ENCODE measurements at regions not wholly inside any gene's neighbourhood (a gene's known extent, or its start where the extent isn't known, plus 50 kb on each side); places are given as distances from the start of the nearest gene placed in this dataset.
A peak's percentile ranks its signal among the peaks of the same experiment; 100 is the strongest.

GRCh38 chr16:80375513-80375912 is 165.3 kb upstream of the DYNLRB2 start:
- Mint-ChIP-seq H3K36me3 (no peaks in the 10 kb centered on the region), H3K4me3 (no peak overlapping the region), H3K9me3 (peaks cover 10% of the 10 kb centered on the region), H3K27ac (no peak overlapping the region), H3K27me3 (ENCODE audit: low read depth) (peaks cover 21% of the 10 kb centered on the region), H3K4me1 (no peaks in the 10 kb centered on the region)
- TF ChIP-seq, protein P1, sequence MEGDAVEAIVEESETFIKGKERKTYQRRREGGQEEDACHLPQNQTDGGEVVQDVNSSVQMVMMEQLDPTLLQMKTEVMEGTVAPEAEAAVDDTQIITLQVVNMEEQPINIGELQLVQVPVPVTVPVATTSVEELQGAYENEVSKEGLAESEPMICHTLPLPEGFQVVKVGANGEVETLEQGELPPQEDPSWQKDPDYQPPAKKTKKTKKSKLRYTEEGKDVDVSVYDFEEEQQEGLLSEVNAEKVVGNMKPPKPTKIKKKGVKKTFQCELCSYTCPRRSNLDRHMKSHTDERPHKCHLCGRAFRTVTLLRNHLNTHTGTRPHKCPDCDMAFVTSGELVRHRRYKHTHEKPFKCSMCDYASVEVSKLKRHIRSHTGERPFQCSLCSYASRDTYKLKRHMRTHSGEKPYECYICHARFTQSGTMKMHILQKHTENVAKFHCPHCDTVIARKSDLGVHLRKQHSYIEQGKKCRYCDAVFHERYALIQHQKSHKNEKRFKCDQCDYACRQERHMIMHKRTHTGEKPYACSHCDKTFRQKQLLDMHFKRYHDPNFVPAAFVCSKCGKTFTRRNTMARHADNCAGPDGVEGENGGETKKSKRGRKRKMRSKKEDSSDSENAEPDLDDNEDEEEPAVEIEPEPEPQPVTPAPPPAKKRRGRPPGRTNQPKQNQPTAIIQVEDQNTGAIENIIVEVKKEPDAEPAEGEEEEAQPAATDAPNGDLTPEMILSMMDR (IDR thresholded peaks at IDR 0.05; ENCODE audit: unreplicated experiment): no peak
- DNase-seq (ENCODE audit: low spot score in 2 of 2, unreplicated experiment in 2 of 2): no peak

GRCh38 chr16:80372341-80372740 is 168.5 kb upstream of the DYNLRB2 start:
- Mint-ChIP-seq H3K4me1 (no peaks in the 10 kb centered on the region), H3K4me3 (no peak overlapping the region), H3K27ac (no peak overlapping the region), H3K9me3 (peaks cover 10% of the 10 kb centered on the region), H3K36me3 (no peaks in the 10 kb centered on the region), H3K27me3 (ENCODE audit: low read depth) (peaks cover 11% of the 10 kb centered on the region)
- no peak for DNase-seq (ENCODE audit: low spot score in 2 of 2, unreplicated experiment in 2 of 2)
- TF ChIP-seq, protein P1 (IDR thresholded peaks at IDR 0.05; ENCODE audit: unreplicated experiment): no peak

DNA sequence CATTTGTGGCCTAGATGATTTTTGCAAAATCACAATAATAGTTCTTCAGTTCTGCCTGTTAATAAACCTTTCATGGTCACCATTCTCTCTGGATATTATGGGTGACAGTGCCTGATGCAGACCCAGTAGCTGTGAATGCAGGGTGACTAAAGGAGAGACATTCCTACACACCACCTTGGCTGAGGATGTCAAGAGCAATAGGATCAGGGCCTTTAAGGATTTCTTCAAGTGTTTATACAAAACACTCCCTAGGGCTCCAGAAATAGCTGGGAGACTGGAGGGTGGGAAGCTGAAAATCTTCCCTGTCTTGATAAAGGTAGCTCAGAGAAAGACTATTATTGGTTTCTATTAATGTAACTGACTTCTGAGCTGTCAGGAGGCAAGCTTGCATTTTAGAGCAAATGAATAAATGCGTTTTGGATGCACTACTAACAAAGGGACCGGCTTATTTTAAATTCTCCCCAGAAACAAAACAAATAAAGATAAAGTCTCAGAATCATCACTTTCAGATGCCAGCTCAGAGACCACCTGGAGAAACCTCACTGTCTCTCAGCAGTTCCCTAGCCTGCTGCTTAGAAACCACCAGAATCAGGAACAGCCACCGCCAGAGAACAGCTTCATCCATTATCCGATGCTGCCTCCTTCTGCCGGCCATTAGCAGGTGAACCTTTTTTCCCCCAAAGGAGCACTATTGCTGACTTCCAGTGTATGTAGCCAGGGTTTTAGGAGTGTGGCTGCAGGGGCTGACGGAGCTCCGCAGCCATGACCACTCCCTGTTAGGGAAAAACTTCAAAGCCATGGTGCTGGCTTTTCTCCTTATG is 171.4 kb upstream of the DYNLRB2 start:
- H3K36me3 Mint-ChIP-seq: no peaks in the 10 kb centered on the region
- no peaks in the 10 kb centered on the region for H3K4me1 Mint-ChIP-seq
- H3K27me3 Mint-ChIP-seq (ENCODE audit: low read depth): peaks cover 9% of the 10 kb centered on the region
- DNase-seq (ENCODE audit: low spot score in 2 of 2, unreplicated experiment in 2 of 2): peak in 1 of 2 experiments; percentile 49
- no peak overlapping the region for H3K27ac Mint-ChIP-seq
- no peak overlapping the region for H3K4me3 Mint-ChIP-seq
- TF ChIP-seq, protein P1 (IDR thresholded peaks at IDR 0.05; ENCODE audit: unreplicated experiment): no peak
- peaks cover 10% of the 10 kb centered on the region for H3K9me3 Mint-ChIP-seq

DNA sequence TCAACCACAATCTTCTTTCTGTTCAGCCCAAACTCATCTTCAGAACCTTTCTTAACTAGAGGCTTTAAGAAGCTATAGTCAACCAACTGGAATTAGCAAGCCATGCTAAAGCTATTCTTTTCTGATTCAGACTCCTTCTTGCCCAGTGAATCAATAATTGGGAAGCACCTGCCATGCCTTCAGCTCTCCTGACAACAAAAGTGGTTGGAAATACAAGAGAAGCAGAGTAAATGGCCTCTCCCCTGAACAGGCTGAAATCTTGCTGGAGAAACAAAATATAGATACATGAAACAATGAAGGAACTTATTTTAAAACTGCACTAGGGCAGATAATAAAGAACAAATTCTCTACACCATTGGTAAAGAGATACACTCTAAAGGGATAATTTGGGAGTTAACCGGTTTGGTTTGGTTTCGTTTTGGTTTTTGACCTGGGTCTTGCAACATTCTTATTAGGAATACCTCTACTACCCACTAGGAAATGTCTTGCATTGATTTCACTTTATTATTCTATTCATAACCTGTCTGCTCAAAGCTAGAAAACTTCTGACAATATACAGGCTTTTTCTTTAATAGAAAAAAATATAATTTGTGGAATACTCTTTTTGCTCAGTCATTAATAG is 173.6 kb upstream of the DYNLRB2 start:
- Mint-ChIP-seq H3K9me3 (no peaks in the 10 kb centered on the region), H3K27ac (no peak overlapping the region), H3K4me3 (no peak overlapping the region), H3K4me1 (no peaks in the 10 kb centered on the region), H3K27me3 (ENCODE audit: low read depth) (peaks cover 31% of the 10 kb centered on the region), H3K36me3 (no peaks in the 10 kb centered on the region)
- TF ChIP-seq, protein P1 (IDR thresholded peaks at IDR 0.05; ENCODE audit: unreplicated experiment): no peak
- DNase-seq (ENCODE audit: low spot score in 2 of 2, unreplicated experiment in 2 of 2): no peak

DNA sequence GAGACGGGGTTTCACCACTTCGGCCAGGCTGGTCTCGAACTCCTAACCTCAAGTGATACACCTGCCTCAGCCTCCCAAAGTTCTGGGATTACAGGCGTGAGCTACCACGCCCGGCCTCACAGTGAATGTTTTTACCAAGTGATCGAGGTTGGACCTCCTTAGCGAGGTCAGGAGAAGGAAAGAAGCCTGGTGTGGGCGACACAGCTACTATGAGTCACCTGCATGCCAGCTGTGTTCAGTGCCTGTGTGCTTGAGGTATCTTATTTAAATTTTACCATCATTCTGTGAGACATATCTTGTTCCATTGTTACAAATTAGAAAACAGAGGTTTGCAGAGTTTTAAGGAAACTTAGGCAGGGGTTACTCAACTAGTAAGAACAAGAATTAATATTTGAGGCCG is 174.8 kb upstream of the DYNLRB2 start:
- TF ChIP-seq, protein P1 (IDR thresholded peaks at IDR 0.05; ENCODE audit: unreplicated experiment): no peak
- DNase-seq (ENCODE audit: low spot score in 2 of 2, unreplicated experiment in 2 of 2): no peak
- Mint-ChIP-seq H3K36me3 (no peaks in the 10 kb centered on the region), H3K9me3 (no peaks in the 10 kb centered on the region), H3K27ac (no peak overlapping the region), H3K27me3 (ENCODE audit: low read depth) (peaks cover 38% of the 10 kb centered on the region), H3K4me1 (no peaks in the 10 kb centered on the region), H3K4me3 (no peak overlapping the region)
